ENCODE measurements at regions not wholly inside any gene's neighbourhood (a gene's known extent, or its start where the extent isn't known, plus 50 kb on each side); places are given as distances from the start of the nearest gene placed in this dataset.

DNA sequence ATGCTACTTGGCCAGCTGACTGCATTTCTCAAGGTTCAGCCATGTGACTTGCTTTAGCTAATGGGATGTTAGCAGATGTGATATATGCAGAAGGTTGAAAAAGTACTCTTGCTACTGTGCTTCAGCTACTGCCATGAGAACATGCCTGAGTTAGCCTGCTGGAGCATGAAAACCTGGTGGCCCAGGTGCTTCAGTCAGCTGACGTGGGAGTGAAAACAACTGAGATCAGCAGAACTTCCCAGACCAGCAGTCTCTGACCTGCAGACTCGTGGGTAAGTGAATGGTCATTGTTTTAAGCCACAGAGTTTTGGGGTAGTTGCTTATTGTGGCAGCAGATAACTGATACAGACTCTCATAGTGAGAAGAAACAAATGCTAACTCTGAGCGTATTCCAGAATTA lies 118.6 kb upstream of the GRIN2B start:
- H3K4me3 Mint-ChIP-seq, result no peak overlapping the region
- no peaks in the 10 kb centered on the region for H3K4me1 ChIP-seq (ENCODE audit: insufficient read depth)
- H3K27ac Mint-ChIP-seq, result no peak overlapping the region
- H3F3A ChIP-seq (replicated peaks; ENCODE audit: low read depth), result no peaks in the 10 kb centered on the region
- H3K79me2 ChIP-seq (replicated peaks; ENCODE audit: insufficient read depth), result no peaks in the 10 kb centered on the region
- peaks cover 24% of the 10 kb centered on the region for H3K9me3 Mint-ChIP-seq
- DNase-seq (ENCODE audit: low spot score) (no peak), ATAC-seq (no peak)
- H3K4me1 Mint-ChIP-seq, result no peaks in the 10 kb centered on the region
- H3K4me2 ChIP-seq, result no peak overlapping the region
- peaks cover 10% of the 10 kb centered on the region for H3K9me2 ChIP-seq (ENCODE audit: insufficient read depth)
- peaks cover 2% of the 10 kb centered on the region for H3K27me3 Mint-ChIP-seq (ENCODE audit: insufficient read depth, low read depth, poor library complexity)
- H2AFZ ChIP-seq, result no peak overlapping the region
- no peaks in the 10 kb centered on the region for H3K27me3 ChIP-seq (ENCODE audit: insufficient read depth)
- 0 out of 3 replicates have a peak, but pooled peaks cover 3% of the 10 kb centered on the region for H3K36me3 Mint-ChIP-seq (ENCODE audit: low read depth)
- no peaks in the 10 kb centered on the region for H3K36me3 ChIP-seq (ENCODE audit: insufficient read depth)
- TF ChIP-seq, protein P1, sequence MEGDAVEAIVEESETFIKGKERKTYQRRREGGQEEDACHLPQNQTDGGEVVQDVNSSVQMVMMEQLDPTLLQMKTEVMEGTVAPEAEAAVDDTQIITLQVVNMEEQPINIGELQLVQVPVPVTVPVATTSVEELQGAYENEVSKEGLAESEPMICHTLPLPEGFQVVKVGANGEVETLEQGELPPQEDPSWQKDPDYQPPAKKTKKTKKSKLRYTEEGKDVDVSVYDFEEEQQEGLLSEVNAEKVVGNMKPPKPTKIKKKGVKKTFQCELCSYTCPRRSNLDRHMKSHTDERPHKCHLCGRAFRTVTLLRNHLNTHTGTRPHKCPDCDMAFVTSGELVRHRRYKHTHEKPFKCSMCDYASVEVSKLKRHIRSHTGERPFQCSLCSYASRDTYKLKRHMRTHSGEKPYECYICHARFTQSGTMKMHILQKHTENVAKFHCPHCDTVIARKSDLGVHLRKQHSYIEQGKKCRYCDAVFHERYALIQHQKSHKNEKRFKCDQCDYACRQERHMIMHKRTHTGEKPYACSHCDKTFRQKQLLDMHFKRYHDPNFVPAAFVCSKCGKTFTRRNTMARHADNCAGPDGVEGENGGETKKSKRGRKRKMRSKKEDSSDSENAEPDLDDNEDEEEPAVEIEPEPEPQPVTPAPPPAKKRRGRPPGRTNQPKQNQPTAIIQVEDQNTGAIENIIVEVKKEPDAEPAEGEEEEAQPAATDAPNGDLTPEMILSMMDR (conservative IDR thresholded peaks at IDR 0.05; ENCODE audit: low read depth in 2 of 2), result no peak
- TF ChIP-seq EZH2 (IDR thresholded peaks at IDR 0.05; ENCODE audit: low read depth, unreplicated experiment) (no peak), EZH2phosphoT487 (IDR thresholded peaks at IDR 0.05; ENCODE audit: unreplicated experiment) (no peak), STAT1 (IDR thresholded peaks at IDR 0.05; ENCODE audit: unreplicated experiment) (no peak), NANOG (IDR thresholded peaks at IDR 0.05; ENCODE audit: borderline replicate concordance) (no peak), ZNF114 (CRISPR knock-in tag; IDR thresholded peaks at IDR 0.05) (no peak), CREB1 (CRISPR knock-in tag; IDR thresholded peaks at IDR 0.05; ENCODE audit: low read depth) (no peak), JUNB (IDR thresholded peaks at IDR 0.05; ENCODE audit: unreplicated experiment) (no peak), ZNF331 (CRISPR knock-in tag; IDR thresholded peaks at IDR 0.05; ENCODE audit: low read depth) (no peak), POLR2AphosphoS5 (IDR thresholded peaks at IDR 0.05; ENCODE audit: low read depth) (no peak)
- TF ChIP-seq, protein P2, sequence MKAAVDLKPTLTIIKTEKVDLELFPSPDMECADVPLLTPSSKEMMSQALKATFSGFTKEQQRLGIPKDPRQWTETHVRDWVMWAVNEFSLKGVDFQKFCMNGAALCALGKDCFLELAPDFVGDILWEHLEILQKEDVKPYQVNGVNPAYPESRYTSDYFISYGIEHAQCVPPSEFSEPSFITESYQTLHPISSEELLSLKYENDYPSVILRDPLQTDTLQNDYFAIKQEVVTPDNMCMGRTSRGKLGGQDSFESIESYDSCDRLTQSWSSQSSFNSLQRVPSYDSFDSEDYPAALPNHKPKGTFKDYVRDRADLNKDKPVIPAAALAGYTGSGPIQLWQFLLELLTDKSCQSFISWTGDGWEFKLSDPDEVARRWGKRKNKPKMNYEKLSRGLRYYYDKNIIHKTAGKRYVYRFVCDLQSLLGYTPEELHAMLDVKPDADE (IDR thresholded peaks at IDR 0.05), result no peak
- TF ChIP-seq, protein P3, sequence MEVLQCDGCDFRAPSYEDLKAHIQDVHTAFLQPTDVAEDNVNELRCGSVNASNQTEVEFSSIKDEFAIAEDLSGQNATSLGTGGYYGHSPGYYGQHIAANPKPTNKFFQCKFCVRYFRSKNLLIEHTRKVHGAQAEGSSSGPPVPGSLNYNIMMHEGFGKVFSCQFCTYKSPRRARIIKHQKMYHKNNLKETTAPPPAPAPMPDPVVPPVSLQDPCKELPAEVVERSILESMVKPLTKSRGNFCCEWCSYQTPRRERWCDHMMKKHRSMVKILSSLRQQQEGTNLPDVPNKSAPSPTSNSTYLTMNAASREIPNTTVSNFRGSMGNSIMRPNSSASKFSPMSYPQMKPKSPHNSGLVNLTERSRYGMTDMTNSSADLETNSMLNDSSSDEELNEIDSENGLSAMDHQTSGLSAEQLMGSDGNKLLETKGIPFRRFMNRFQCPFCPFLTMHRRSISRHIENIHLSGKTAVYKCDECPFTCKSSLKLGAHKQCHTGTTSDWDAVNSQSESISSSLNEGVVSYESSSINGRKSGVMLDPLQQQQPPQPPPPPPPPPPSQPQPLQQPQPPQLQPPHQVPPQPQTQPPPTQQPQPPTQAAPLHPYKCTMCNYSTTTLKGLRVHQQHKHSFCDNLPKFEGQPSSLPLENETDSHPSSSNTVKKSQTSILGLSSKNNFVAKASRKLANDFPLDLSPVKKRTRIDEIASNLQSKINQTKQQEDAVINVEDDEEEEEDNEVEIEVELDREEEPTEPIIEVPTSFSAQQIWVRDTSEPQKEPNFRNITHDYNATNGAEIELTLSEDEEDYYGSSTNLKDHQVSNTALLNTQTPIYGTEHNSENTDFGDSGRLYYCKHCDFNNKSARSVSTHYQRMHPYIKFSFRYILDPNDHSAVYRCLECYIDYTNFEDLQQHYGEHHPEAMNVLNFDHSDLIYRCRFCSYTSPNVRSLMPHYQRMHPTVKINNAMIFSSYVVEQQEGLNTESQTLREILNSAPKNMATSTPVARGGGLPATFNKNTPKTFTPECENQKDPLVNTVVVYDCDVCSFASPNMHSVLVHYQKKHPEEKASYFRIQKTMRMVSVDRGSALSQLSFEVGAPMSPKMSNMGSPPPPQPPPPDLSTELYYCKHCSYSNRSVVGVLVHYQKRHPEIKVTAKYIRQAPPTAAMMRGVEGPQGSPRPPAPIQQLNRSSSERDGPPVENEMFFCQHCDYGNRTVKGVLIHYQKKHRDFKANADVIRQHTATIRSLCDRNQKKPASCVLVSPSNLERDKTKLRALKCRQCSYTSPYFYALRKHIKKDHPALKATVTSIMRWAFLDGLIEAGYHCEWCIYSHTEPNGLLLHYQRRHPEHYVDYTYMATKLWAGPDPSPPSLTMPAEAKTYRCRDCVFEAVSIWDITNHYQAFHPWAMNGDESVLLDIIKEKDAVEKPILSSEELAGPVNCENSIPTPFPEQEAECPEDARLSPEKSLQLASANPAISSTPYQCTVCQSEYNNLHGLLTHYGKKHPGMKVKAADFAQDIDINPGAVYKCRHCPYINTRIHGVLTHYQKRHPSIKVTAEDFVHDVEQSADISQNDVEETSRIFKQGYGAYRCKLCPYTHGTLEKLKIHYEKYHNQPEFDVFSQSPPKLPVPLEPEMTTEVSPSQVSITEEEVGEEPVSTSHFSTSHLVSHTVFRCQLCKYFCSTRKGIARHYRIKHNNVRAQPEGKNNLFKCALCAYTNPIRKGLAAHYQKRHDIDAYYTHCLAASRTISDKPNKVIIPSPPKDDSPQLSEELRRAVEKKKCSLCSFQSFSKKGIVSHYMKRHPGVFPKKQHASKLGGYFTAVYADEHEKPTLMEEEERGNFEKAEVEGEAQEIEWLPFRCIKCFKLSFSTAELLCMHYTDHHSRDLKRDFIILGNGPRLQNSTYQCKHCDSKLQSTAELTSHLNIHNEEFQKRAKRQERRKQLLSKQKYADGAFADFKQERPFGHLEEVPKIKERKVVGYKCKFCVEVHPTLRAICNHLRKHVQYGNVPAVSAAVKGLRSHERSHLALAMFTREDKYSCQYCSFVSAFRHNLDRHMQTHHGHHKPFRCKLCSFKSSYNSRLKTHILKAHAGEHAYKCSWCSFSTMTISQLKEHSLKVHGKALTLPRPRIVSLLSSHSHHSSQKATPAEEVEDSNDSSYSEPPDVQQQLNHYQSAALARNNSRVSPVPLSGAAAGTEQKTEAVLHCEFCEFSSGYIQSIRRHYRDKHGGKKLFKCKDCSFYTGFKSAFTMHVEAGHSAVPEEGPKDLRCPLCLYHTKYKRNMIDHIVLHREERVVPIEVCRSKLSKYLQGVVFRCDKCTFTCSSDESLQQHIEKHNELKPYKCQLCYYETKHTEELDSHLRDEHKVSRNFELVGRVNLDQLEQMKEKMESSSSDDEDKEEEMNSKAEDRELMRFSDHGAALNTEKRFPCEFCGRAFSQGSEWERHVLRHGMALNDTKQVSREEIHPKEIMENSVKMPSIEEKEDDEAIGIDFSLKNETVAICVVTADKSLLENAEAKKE (CRISPR knock-in tag; IDR thresholded peaks at IDR 0.05), result no peak
- TF ChIP-seq, protein P4, sequence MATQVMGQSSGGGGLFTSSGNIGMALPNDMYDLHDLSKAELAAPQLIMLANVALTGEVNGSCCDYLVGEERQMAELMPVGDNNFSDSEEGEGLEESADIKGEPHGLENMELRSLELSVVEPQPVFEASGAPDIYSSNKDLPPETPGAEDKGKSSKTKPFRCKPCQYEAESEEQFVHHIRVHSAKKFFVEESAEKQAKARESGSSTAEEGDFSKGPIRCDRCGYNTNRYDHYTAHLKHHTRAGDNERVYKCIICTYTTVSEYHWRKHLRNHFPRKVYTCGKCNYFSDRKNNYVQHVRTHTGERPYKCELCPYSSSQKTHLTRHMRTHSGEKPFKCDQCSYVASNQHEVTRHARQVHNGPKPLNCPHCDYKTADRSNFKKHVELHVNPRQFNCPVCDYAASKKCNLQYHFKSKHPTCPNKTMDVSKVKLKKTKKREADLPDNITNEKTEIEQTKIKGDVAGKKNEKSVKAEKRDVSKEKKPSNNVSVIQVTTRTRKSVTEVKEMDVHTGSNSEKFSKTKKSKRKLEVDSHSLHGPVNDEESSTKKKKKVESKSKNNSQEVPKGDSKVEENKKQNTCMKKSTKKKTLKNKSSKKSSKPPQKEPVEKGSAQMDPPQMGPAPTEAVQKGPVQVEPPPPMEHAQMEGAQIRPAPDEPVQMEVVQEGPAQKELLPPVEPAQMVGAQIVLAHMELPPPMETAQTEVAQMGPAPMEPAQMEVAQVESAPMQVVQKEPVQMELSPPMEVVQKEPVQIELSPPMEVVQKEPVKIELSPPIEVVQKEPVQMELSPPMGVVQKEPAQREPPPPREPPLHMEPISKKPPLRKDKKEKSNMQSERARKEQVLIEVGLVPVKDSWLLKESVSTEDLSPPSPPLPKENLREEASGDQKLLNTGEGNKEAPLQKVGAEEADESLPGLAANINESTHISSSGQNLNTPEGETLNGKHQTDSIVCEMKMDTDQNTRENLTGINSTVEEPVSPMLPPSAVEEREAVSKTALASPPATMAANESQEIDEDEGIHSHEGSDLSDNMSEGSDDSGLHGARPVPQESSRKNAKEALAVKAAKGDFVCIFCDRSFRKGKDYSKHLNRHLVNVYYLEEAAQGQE (IDR thresholded peaks at IDR 0.05; ENCODE audit: unreplicated experiment), result no peak
- H3K27ac ChIP-seq (ENCODE audit: low read depth), result no peak overlapping the region
- no peaks in the 10 kb centered on the region for H4K20me1 ChIP-seq (replicated peaks; ENCODE audit: insufficient read depth)
- no peak overlapping the region for H3K4me3 ChIP-seq

Data from GM23338 (cell line).